ENCODE measurements at regions not wholly inside any gene's neighbourhood (a gene's known extent, or its start where the extent isn't known, plus 50 kb on each side); places are given as distances from the start of the nearest gene placed in this dataset.

- TF ChIP-seq, protein P1, sequence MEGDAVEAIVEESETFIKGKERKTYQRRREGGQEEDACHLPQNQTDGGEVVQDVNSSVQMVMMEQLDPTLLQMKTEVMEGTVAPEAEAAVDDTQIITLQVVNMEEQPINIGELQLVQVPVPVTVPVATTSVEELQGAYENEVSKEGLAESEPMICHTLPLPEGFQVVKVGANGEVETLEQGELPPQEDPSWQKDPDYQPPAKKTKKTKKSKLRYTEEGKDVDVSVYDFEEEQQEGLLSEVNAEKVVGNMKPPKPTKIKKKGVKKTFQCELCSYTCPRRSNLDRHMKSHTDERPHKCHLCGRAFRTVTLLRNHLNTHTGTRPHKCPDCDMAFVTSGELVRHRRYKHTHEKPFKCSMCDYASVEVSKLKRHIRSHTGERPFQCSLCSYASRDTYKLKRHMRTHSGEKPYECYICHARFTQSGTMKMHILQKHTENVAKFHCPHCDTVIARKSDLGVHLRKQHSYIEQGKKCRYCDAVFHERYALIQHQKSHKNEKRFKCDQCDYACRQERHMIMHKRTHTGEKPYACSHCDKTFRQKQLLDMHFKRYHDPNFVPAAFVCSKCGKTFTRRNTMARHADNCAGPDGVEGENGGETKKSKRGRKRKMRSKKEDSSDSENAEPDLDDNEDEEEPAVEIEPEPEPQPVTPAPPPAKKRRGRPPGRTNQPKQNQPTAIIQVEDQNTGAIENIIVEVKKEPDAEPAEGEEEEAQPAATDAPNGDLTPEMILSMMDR (IDR thresholded peaks at IDR 0.05), result no peak
These were observed 225.4 kb upstream of the TMEM72 start for GRCh38 chr10:44685747-44686146.

GRCh38 chr10:44689368-44689767, 221.8 kb upstream of the TMEM72 start:
- TF ChIP-seq, protein P1 (IDR thresholded peaks at IDR 0.05), result peak; percentile 39

- TF ChIP-seq, protein P1 (IDR thresholded peaks at IDR 0.05), result no peak
These were observed 214.6 kb upstream of the TMEM72 start for GRCh38 chr10:44696496-44696895.

DNA sequence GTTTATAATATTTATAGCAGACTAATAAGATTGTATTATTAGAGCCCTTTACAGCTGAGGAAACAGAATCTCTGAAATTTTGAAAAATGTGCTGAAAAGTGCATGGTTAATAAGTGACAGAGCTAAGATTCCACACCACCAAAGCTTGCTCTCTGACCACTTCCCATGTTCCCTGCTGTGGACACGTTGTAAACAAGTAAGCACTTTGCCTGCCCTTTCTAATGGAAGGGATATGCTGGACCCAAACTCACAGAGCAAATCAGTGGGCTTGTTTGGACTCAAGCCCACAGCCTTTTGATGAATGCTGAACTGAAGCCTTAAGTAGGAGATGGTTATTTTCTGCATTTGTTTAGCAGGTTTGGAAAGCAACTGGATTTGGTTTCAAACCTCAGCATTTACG, 214.0 kb upstream of the TMEM72 start:
- TF ChIP-seq, protein P1 (IDR thresholded peaks at IDR 0.05), result no peak

DNA sequence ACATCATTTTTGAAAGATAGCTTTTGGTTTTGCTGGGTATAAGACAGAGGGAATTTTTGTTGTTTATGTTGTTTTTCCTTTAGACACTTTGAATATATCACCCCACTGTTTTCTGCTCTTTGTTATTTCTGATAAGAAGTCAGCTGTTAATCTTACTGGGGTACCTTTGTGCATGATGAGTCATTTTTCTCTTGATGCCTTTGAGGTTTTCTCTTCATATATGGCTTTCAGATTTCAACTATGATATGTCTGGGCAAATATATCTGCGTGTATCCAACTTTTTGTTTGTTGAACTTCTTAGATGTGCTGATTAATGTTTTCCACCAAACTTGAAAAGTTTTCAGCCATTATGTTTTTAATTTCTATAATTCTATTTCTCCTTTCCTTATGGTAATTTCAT, 208.6 kb upstream of the TMEM72 start:
- TF ChIP-seq, protein P1 (IDR thresholded peaks at IDR 0.05), result no peak

GRCh38 chr10:44703241-44704155, 207.6 kb upstream of the TMEM72 start:
- TF ChIP-seq, protein P1 (IDR thresholded peaks at IDR 0.05), result no peak

- TF ChIP-seq, protein P1 (IDR thresholded peaks at IDR 0.05), result no peak
These were observed 206.5 kb upstream of the TMEM72 start for GRCh38 chr10:44704616-44705015.

All from LNCAP (cell line).